Gastrocnemius medialis (tissue), 4 donors: ENCODE measurements at regions not wholly inside any gene's neighbourhood (a gene's known extent, or its start where the extent isn't known, plus 50 kb on each side); places are given as distances from the start of the nearest gene placed in this dataset.

Source experiments
- CTCF ChIP-seq, 5 experiments: fragments of 450-650 bp in 3 of 5; fragments of 200-600 bp in 2 of 5; sonication (generic) in 2 of 5; IDR thresholded peaks in 4 of 5; conservative IDR thresholded peaks in 1 of 5; 1 replicate in 4 of 5; 2 replicates in 1 of 5; pipeline ENCODE4 v1.5.1; 2016 to 2019; ENCODE audit warnings: antibody characterized with exemption in 5 of 5, mild to moderate bottlenecking in 3 of 5, moderate library complexity in 3 of 5
- POLR2A ChIP-seq, 2 donors: fragments of 450-650 bp; IDR thresholded peaks; one replicate each; pipeline ENCODE4 v1.6.1; 2017; ENCODE audit warnings: antibody characterized with exemption in 2 of 2, mild to moderate bottlenecking in 2 of 2, moderate library complexity in 2 of 2

GRCh38 chr12:72974954-72975555 is 702.9 kb downstream of the TRHDE start:
- TF ChIP-seq CTCF (IDR thresholded peaks at IDR 0.05 in 4 of 5, conservative IDR thresholded peaks at IDR 0.05 in 1 of 5) = no peak
- TF ChIP-seq POLR2A (IDR thresholded peaks at IDR 0.05) = no peak
